Right lobe of liver (tissue), 4 donors: ENCODE measurements at regions not wholly inside any gene's neighbourhood (a gene's known extent, or its start where the extent isn't known, plus 50 kb on each side); places are given as distances from the start of the nearest gene placed in this dataset.

ENCODE experiments used
- CTCF ChIP-seq, 4 donors: fragments of 200-600 bp in 3 of 4; fragments of 450-650 bp in 1 of 4; IDR thresholded peaks; one replicate each; pipeline versions ENCODE4 v1.5.1 to v1.8.0; 2016 to 2022; ENCODE audit warnings: antibody characterized with exemption in 4 of 4, mild to moderate bottlenecking in 2 of 4
- POLR2A ChIP-seq: fragments of 450-650 bp; IDR thresholded peaks from one replicate; pipeline ENCODE4 v1.6.1; 2017; ENCODE audit warnings: antibody characterized with exemption, mild to moderate bottlenecking
- donor health status: DM: no; HTN: no; CAD: no.
- donor health status: DM: no; HTN: no; CAD: no.
- donor health status: DM: no; HTN: yes; CAD: no.

GRCh38 chr20:57777911-57778310, 68.1 kb upstream of the PMEPA1 start:
- no peak for TF ChIP-seq CTCF (IDR thresholded peaks at IDR 0.05)
- no peak for TF ChIP-seq POLR2A
